HG03175 (cell line): ENCODE measurements at regions not wholly inside any gene's neighbourhood (a gene's known extent, or its start where the extent isn't known, plus 50 kb on each side); places are given as distances from the start of the nearest gene placed in this dataset.
"Not testable (repeated sequence)": the region's sequence is repeated elsewhere in the genome, so short reads cannot be mapped to it uniquely, and the experiment has no call there.

Experiments used
- ATAC-seq: cut with Tn5 transposase; IDR thresholded peaks from one replicate; pipeline ENCODE4 v1.9.1; 2021; ENCODE audit warnings: mild to moderate bottlenecking, moderate library complexity; ENCODE audit not compliant: unreplicated experiment

DNA sequence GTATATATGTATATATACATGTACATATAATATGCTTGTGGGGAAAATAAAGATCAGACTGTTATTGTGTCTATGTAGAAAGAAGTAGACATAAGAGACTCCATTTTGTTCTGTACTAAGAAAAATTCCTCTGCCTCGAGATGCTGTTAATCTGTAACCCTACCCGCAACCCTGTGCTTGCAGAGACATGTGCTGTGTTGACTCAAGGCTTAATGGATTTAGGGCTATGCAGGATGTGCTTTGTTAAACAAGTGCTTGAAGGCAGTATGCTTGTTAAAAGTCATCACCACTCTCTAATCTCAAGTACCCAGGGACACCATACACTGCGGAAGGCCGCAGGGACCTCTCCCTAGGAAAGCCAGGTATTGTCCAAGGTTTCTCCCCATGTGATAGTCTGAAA is 972.9 kb downstream of the GALC start:
- not testable (repeated sequence) for ATAC-seq

- no peak for ATAC-seq
Observed at GRCh38 chr14:87018294-87018693, 974.7 kb downstream of the GALC start.

GRCh38 chr14:87017335-87017734 is 975.6 kb downstream of the GALC start:
- ATAC-seq, result no peak

DNA sequence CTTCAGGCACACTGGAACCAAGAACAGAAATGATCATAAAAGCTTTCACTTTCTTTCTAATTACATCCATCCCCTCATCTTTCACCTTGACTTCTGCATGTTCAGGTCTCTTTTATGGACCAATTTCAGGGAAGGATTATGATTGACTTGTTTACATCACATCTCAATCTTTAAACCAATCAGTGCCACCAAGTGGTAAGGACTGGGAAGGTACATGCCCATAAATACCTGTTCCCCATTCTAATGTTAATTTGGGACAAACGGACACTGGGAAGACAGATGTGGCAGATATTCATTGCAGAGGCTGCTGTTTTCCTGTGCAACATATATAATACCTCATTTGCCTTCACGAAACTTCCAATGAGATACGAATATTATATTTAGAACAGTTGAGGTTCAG is 978.1 kb downstream of the GALC start:
- no peak for ATAC-seq

DNA sequence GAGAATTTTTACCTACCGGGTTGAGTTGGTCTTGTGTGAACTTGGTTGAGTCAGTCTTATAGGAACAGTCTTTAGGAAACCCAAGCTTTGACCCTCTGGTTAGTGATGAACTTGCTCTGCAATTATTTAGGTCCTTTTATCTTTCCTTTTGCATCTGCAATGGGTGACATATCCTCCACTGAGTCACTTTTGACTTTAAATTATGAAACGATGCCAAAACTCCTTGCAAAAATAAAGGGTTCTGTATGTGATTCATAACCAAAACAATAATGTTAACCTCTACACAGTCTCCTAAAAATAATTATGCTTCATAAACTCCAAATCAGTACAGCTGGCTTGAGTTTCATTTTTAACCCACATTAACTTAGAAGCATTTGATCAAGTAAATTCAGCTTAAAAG is 979.4 kb downstream of the GALC start:
- ATAC-seq, result no peak

- no peak for ATAC-seq
Observed at GRCh38 chr14:87008965-87009364, 984.0 kb downstream of the GALC start.

- ATAC-seq, result no peak
Observed at GRCh38 chr14:87005280-87005679, 987.7 kb downstream of the GALC start.

DNA sequence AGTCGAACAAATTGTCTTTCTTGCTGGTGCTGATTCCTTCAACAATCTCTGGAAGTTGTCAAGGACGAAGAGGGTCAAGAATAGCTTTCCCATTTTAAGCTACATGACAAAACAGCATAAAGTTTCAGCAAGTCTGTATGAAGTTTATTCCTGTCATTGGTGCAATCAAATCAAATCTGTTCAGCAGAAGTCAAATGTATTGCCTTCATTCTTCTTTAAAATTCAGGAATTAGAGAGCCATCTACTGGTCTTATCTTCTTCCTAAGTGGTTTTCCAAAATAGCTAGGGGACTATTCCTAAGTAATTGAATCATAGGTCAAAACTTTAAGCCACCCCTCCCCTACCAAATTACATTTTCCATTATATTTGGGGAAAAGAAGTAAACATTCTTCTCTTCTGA is 990.2 kb downstream of the GALC start:
- no peak for ATAC-seq

DNA sequence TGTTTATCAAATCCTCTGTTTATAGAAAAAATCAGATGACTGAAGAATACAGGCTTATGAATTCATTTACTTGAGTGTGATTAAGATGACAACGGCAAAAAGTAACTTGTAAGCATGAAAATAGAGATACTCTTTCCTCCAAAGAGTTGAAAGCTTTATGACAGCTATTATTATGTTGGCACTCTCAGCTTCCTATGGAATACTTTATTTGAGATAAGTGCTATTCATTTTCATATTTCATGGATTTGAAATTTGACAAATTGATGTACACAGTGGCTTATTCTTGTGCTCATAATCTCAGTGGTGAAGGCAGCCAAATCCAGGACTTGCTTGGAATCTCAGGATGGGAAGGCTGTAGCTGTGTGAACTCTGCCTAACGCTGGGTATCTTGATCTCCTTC is 991.6 kb downstream of the GALC start:
- ATAC-seq, result no peak

- no peak for ATAC-seq
Observed at GRCh38 chr14:87000081-87000480, 992.9 kb downstream of the GALC start.

- no peak for ATAC-seq
Observed at GRCh38 chr14:86999036-86999435, 993.9 kb downstream of the GALC start.

DNA sequence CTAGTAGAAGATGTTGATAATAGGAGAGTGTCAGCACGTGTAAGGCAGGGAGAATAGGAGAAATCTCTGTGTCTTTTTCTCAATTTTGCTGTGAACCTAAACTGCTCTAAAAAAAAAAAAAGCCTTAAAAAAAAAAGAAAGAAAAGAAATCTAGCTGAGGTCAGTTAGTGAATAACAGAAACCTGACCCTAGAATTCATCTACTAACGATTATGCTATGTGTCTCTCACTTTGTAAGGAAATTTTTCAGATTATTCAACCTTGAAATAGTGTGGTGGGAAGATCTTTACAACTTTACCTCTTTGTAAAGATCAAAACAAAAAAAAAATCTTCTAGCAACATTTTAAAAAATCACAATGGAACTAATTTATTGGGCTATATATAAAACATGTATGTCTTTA is 995.7 kb downstream of the GALC start:
- no peak for ATAC-seq

DNA sequence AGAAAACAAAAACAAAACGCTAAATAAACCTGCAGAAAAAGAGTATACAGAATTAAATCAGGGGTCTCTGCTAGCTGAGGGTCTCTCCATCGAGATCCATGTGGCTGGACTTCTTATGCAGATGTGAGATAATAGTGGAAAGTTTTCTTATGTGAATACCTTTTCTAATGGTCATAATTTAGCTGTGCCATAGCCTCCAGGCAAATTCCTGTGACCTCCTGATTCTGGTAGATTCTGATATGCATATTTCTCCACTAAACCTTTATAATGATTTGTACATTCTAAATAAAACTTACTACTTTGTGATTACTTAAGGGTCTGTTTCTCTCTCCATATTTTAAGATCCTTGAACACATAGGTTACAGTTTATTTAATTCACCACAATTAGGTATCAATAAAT is 1002.6 kb downstream of the GALC start:
- no peak for ATAC-seq

- no peak for ATAC-seq
Observed at GRCh38 chr14:86989285-86989684, 1003.7 kb downstream of the GALC start.

DNA sequence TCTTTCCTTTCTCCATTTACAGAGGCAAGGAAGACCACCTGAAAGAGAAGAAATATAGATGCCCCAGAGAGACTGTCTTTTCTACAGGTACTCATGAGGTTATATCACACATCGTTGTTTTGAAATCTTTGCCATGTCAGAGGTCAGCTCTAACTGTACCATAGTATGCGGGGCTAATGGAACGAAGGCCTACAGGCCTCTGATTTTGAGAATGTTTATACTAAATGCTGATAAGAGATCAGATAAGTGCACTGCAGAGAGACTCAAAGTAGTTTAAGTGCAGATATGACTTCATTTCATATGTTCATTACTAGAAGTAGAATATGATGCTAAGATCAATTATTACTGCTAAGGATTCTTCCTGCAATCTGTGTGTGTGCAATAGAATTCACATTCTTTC is 1005.0 kb downstream of the GALC start:
- no peak for ATAC-seq

GRCh38 chr14:86973177-86973576 is 1019.8 kb downstream of the GALC start:
- no peak for ATAC-seq

GRCh38 chr14:86971292-86971691 is 1021.7 kb downstream of the GALC start:
- ATAC-seq, result no peak

- no peak for ATAC-seq
Observed at GRCh38 chr14:86961106-86961716, 1031.8 kb downstream of the GALC start.

DNA sequence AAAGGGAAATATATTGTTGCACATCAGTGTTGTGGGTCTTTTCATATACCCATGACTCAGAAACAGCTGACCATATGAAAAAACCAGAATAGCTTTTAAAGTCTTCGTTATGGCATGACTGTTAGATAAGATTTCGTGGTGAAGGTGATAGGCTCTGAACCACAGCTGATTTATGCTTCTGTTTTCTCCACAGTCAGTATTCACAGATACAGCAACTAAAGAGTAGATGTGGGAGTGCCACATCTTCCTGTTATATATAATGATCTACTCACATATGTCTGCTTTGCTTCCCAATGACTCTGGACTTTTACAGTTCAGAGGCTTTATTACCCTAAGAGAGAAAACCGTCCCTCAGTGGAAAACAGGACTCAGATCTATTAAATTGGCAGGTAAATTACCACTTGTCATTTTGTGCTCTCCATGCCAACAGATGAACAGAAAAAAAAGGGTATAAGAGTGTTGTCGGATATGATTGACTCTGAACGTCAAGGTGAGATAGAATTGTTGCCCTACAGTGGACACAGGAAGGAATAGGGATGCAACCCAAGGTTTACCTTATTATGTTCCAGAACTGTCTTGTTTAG is 1037.1 kb downstream of the GALC start:
- ATAC-seq, result no peak

DNA sequence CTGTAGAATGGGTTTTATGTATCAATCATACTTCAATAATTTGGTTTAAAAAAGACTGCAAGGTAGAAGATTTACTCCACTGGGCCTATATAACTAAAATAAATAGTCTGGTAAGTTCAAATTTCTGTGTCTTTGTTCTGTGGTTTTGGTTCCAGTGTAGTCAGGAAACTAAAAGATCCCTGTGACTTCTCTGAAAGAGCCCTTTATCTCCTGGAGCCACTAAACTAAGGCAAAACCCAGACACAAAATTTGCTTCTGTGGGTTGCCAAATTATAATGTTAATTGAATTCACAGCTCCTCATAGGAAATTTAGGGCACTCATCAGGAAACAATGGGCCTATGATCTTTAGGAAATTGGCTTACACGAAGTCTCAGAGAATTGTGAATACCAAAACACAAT is 1038.4 kb downstream of the GALC start:
- no peak for ATAC-seq

DNA sequence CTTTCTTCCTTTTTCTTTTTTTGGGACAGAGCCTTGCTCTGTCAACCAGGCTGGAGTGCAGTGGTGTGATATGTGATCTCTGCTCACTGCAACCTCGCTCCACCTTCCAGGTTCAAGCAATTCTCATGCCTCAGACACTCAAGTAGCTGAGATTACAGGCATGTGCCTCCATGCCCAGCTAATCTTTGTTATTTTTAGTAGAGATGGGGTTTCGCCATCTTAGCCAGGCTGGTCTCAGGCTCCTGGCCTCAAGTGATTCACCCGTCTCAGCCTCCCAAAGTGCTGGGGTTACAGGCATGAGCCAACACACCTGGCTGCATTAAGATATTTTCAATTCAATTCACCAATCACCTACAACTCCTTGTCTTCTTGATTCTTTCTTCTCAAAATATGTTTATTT is 1046.5 kb downstream of the GALC start:
- no peak for ATAC-seq

GRCh38 chr14:86944434-86944833 is 1048.5 kb downstream of the GALC start:
- ATAC-seq, result no peak
